Left cardiac atrium (tissue), 4 donors: ENCODE measurements at regions not wholly inside any gene's neighbourhood (a gene's known extent, or its start where the extent isn't known, plus 50 kb on each side); places are given as distances from the start of the nearest gene placed in this dataset.
A peak's percentile ranks its signal among the peaks of the same experiment; 100 is the strongest.

Source experiments
- ATAC-seq, 2 donors: fragments of 200-7000 bp; cut with Tn5 transposase; one replicate each; pipeline ENCODE4 v1.9.1; 2020; ENCODE audit warnings: mild to moderate bottlenecking in 2 of 2, moderate library complexity in 2 of 2
- DNase-seq: peaks from one replicate; pipeline ENCODE4 v3.0.0-alpha.2; 2020
- intact Hi-C, 2 donors: fragments of 100-400 bp; cut with DNase I; formaldehyde crosslinking; loops; one replicate each; pipeline versions ENCODE4 v1.14.1 to v1.15.1; 2022 to 2023
- donor health status: DM: no; HTN: yes; CAD: no.
- donor health status: DM: no; HTN: yes; CAD: no; lungs with severe emphysema.
- donor health status: DM: yes; HTN: yes; CAD: no.
- donor health status: Dilated cardiomyopathy.

GRCh38 chr15:36479200-36479896 is 100.1 kb upstream of the CDIN1 start:
- ATAC-seq (no peak), DNase-seq (no peak)
- intact Hi-C loops, result no loop called here

- intact Hi-C loops, result no loop called here
- no peak for DNase-seq
- no peak for ATAC-seq
Observed at GRCh38 chr15:36481156-36481555, 98.3 kb upstream of the CDIN1 start.

GRCh38 chr15:36483409-36483808 is 96.0 kb upstream of the CDIN1 start:
- no peak for ATAC-seq

GRCh38 chr15:36484038-36484778 is 95.2 kb upstream of the CDIN1 start:
- ATAC-seq (no peak), DNase-seq (no peak)
- intact Hi-C loops, result no loop called here

More at GRCh38 chr15:36483409-36483808, 96.0 kb upstream of the CDIN1 start:
- DNase-seq, result no peak
- intact Hi-C loops, result no loop called here

GRCh38 chr15:36491912-36492311 is 87.5 kb upstream of the CDIN1 start:
- no peak for ATAC-seq
- intact Hi-C loops, result no loop called here
- DNase-seq, result no peak

GRCh38 chr15:36495456-36495991 is 83.9 kb upstream of the CDIN1 start:
- DNase-seq (no peak), ATAC-seq (no peak)
- intact Hi-C loops, result loop anchor here in 1 of 2 donors (5.0 kb wide), 1 partner anchor 973 kb away; no protein-coding TSS in a partner anchor

- ATAC-seq (no peak), DNase-seq (no peak)
- intact Hi-C loops, result loop anchor here in 1 of 2 donors (5.0 kb wide), 1 partner anchor 976 kb away; no protein-coding TSS in a partner anchor
Observed at GRCh38 chr15:36497901-36498300, 81.5 kb upstream of the CDIN1 start.

GRCh38 chr15:36498401-36498800 is 81.0 kb upstream of the CDIN1 start:
- DNase-seq, result no peak
- ATAC-seq, result no peak
- intact Hi-C loops, result loop anchor here in 1 of 2 donors (5.0 kb wide), 1 partner anchor 976 kb away; no protein-coding TSS in a partner anchor

GRCh38 chr15:36498916-36499315 is 80.5 kb upstream of the CDIN1 start:
- DNase-seq (no peak), ATAC-seq (no peak)
- intact Hi-C loops, result loop anchor here in 1 of 2 donors (5.0 kb wide), 1 partner anchor 977 kb away; no protein-coding TSS in a partner anchor

- ATAC-seq, result no peak
- DNase-seq, result no peak
- intact Hi-C loops, result loop anchor here in 1 of 2 donors (5.0 to 10.0 kb wide), 3 partner anchors 375 to 977 kb away; no protein-coding TSS in a partner anchor
Observed at GRCh38 chr15:36499412-36500389, 79.7 kb upstream of the CDIN1 start.

- DNase-seq (no peak), ATAC-seq (peak; percentile 86 to 94)
- intact Hi-C loops, result loop anchor here in 1 of 2 donors (10.0 kb wide), 2 partner anchors 374 to 634 kb away; no protein-coding TSS in a partner anchor
Observed at GRCh38 chr15:36501063-36501678, 78.3 kb upstream of the CDIN1 start.

- no peak for ATAC-seq
- no peak for DNase-seq
- intact Hi-C loops, result loop anchor here in 1 of 2 donors (10.0 kb wide), 2 partner anchors 372 to 632 kb away; no protein-coding TSS in a partner anchor
Observed at GRCh38 chr15:36502509-36502908, 76.9 kb upstream of the CDIN1 start.

- no peak for DNase-seq
- intact Hi-C loops, result loop anchor here in 1 of 2 donors (10.0 kb wide), 2 partner anchors 368 to 628 kb away; no protein-coding TSS in a partner anchor
- ATAC-seq, result no peak
Observed at GRCh38 chr15:36506733-36507356, 72.6 kb upstream of the CDIN1 start.

GRCh38 chr15:36507458-36507857 is 72.0 kb upstream of the CDIN1 start:
- ATAC-seq (no peak), DNase-seq (no peak)
- intact Hi-C loops, result loop anchor here in 1 of 2 donors (10.0 kb wide), 2 partner anchors 367 to 627 kb away; no protein-coding TSS in a partner anchor

- DNase-seq (no peak), ATAC-seq (no peak)
- intact Hi-C loops, result no loop called here
Observed at GRCh38 chr15:36511594-36511993, 67.8 kb upstream of the CDIN1 start.

GRCh38 chr15:36517758-36518157 is 61.7 kb upstream of the CDIN1 start:
- intact Hi-C loops, result no loop called here

GRCh38 chr15:36519067-36519466 is 60.4 kb upstream of the CDIN1 start:
- DNase-seq (no peak), ATAC-seq (no peak)
- intact Hi-C loops, result no loop called here

More at GRCh38 chr15:36517758-36518157, 61.7 kb upstream of the CDIN1 start:
- DNase-seq (no peak), ATAC-seq (no peak)

- intact Hi-C loops, result no loop called here
- ATAC-seq (no peak), DNase-seq (no peak)
Observed at GRCh38 chr15:36525430-36525829, 54.0 kb upstream of the CDIN1 start.
